ENCODE measurements at regions not wholly inside any gene's neighbourhood (a gene's known extent, or its start where the extent isn't known, plus 50 kb on each side); places are given as distances from the start of the nearest gene placed in this dataset.

DNA sequence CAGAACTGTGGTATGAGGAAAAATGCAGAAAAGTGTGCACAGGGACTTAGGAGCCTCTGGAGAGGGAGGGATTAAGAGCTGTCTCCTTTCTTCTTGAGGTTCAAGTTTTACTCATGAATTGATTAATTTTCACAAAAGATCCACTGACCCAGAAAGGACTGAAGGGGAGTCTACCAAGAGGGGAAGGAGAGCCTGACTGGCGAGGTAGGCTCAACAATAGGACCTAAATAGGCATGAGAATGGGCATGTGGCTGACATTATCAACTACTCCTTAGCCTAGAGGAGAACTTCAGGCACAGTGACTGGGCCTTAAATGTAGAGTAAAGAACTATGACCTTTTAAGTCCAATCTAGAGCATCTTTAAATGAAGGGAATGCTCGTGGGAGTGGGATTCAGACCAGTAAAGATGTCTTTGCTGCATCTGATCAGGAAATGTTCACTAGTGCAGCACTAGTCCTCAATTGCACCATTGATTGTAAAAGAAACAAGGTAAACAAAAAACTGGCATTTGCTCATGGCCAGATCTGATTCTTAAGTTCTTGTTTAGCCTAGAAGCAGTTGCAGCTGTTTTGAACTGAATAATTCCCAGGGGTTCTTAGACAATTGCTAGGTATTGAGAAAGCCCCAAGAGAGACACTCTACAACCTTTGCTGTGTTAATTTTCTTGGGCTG, 135.6 kb downstream of the RAB38 start:
- H3K27ac ChIP-seq: no peak overlapping the region
- no peaks in the 10 kb centered on the region for H3K9me3 ChIP-seq

GRCh38 chr11:88038063-88038462, 137.2 kb downstream of the RAB38 start:
- Histone ChIP-seq H3K4me1 (no peaks in the 10 kb centered on the region), H3K36me3 (no peaks in the 10 kb centered on the region), H3K27me3 (no peaks in the 10 kb centered on the region), H3K27ac (no peak overlapping the region), H3K9me3 (no peaks in the 10 kb centered on the region), H3K4me3 (no peak overlapping the region)
- no peak for DNase-seq (ENCODE audit: extremely low spot score in 2 of 2)
- TF ChIP-seq, protein P1, sequence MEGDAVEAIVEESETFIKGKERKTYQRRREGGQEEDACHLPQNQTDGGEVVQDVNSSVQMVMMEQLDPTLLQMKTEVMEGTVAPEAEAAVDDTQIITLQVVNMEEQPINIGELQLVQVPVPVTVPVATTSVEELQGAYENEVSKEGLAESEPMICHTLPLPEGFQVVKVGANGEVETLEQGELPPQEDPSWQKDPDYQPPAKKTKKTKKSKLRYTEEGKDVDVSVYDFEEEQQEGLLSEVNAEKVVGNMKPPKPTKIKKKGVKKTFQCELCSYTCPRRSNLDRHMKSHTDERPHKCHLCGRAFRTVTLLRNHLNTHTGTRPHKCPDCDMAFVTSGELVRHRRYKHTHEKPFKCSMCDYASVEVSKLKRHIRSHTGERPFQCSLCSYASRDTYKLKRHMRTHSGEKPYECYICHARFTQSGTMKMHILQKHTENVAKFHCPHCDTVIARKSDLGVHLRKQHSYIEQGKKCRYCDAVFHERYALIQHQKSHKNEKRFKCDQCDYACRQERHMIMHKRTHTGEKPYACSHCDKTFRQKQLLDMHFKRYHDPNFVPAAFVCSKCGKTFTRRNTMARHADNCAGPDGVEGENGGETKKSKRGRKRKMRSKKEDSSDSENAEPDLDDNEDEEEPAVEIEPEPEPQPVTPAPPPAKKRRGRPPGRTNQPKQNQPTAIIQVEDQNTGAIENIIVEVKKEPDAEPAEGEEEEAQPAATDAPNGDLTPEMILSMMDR (IDR thresholded peaks at IDR 0.05): no peak
- TF ChIP-seq POLR2A (IDR thresholded peaks at IDR 0.05) (no peak), POLR2AphosphoS5 (IDR thresholded peaks at IDR 0.05; ENCODE audit: insufficient read depth in 1 of 2, low read depth in 1 of 2) (no peak)
- intact Hi-C loops (cut with DNase I): no loop called here

More for the DNA sequence above, 135.6 kb downstream of the RAB38 start:
- DNase-seq (ENCODE audit: extremely low spot score in 2 of 2): no peak
- Histone ChIP-seq H3K36me3 (no peaks in the 10 kb centered on the region), H3K4me3 (no peak overlapping the region), H3K27me3 (no peaks in the 10 kb centered on the region), H3K4me1 (no peaks in the 10 kb centered on the region)
- TF ChIP-seq, protein P1 (IDR thresholded peaks at IDR 0.05): no peak
- no peak for TF ChIP-seq POLR2AphosphoS5 (IDR thresholded peaks at IDR 0.05; ENCODE audit: insufficient read depth in 1 of 2, low read depth in 1 of 2)
- no peak for TF ChIP-seq POLR2A (IDR thresholded peaks at IDR 0.05)
- intact Hi-C loops (cut with DNase I): no loop called here

DNA sequence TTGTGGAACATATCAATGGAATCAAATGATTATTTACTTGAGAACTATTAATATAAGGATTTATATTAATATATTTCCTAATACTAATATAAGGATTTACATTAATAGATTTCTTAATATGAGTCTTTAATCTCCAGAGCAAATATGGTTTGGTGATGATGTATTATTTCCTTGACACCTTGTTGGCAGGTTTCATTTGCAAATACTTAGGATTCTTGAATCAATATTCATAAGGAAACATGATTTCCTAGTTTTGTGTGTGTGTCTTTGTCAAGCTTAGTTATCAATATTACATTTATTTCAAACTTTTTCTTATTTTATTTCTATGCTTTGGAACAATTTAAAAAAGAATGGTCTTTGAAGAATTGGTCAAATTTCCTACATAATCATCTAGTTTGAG, 138.5 kb downstream of the RAB38 start:
- Histone ChIP-seq H3K27ac (no peak overlapping the region), H3K27me3 (no peaks in the 10 kb centered on the region), H3K4me3 (no peak overlapping the region), H3K9me3 (no peaks in the 10 kb centered on the region), H3K36me3 (no peaks in the 10 kb centered on the region), H3K4me1 (no peaks in the 10 kb centered on the region)
- intact Hi-C loops (cut with DNase I): no loop called here
- TF ChIP-seq POLR2A (IDR thresholded peaks at IDR 0.05) (no peak), POLR2AphosphoS5 (IDR thresholded peaks at IDR 0.05; ENCODE audit: insufficient read depth in 1 of 2, low read depth in 1 of 2) (no peak)
- TF ChIP-seq, protein P1 (IDR thresholded peaks at IDR 0.05): no peak
- DNase-seq (ENCODE audit: extremely low spot score in 2 of 2): no peak

DNA sequence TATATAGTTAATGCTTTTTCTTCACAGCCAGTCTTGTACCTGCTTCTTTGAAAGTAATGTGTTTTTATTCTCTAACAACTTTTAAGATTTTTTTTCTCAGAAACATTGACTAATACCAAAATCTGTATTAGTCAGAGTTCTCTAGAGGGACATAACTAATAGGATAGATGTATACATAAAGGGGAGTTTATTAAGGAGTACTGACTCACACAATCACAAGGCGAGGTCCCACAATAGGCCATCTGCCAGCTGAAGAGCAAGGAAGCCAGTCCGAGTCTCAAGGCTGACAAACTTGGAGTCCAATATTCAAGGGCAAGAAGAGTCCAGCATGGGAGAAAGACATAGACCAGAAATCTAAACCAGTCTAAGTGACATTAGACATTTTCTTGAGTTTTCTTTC, 140.0 kb downstream of the RAB38 start:
- intact Hi-C loops (cut with DNase I): no loop called here
- no peaks in the 10 kb centered on the region for H3K9me3 ChIP-seq
- H3K4me3 ChIP-seq: no peak overlapping the region

DNA sequence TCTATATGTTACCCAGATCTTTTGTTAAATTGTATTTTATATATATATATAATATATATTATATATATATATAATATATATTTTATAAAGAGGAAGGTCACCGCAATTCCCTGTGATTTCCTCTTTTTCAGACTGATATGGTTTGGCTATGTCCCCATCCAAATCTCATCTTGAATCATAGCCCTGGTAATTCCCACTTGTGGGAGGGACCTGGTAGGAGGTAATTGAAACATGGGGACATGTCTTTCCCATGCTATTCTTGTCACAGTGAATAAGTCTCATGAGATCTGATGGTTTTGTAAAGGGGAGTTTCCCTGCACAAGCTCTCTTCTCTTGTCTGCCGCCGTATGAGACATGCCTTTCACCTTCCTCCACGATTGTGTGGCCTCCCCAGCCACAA, 157.6 kb downstream of the RAB38 start:
- H3K9me3 ChIP-seq: no peaks in the 10 kb centered on the region
- no peak overlapping the region for H3K4me3 ChIP-seq
- intact Hi-C loops (cut with DNase I): no loop called here
- DNase-seq (ENCODE audit: extremely low spot score in 2 of 2): no peak
- no peaks in the 10 kb centered on the region for H3K36me3 ChIP-seq
- H3K4me1 ChIP-seq: no peaks in the 10 kb centered on the region
- TF ChIP-seq POLR2AphosphoS5 (IDR thresholded peaks at IDR 0.05; ENCODE audit: insufficient read depth in 1 of 2, low read depth in 1 of 2) (no peak), POLR2A (IDR thresholded peaks at IDR 0.05) (no peak)
- TF ChIP-seq, protein P1 (IDR thresholded peaks at IDR 0.05): no peak
- H3K27ac ChIP-seq: no peak overlapping the region
- H3K27me3 ChIP-seq: no peaks in the 10 kb centered on the region

More for the DNA sequence above, 140.0 kb downstream of the RAB38 start:
- DNase-seq (ENCODE audit: extremely low spot score in 2 of 2): no peak
- Histone ChIP-seq H3K36me3 (no peaks in the 10 kb centered on the region), H3K27ac (no peak overlapping the region), H3K27me3 (no peaks in the 10 kb centered on the region), H3K4me1 (no peaks in the 10 kb centered on the region)
- TF ChIP-seq POLR2AphosphoS5 (IDR thresholded peaks at IDR 0.05; ENCODE audit: insufficient read depth in 1 of 2, low read depth in 1 of 2): no peak
- TF ChIP-seq, protein P1 (IDR thresholded peaks at IDR 0.05): no peak
- TF ChIP-seq POLR2A (IDR thresholded peaks at IDR 0.05): no peak

Data from vagina (tissue), 2 donors.